ENCODE measurements at regions not wholly inside any gene's neighbourhood (a gene's known extent, or its start where the extent isn't known, plus 50 kb on each side); places are given as distances from the start of the nearest gene placed in this dataset.

DNA sequence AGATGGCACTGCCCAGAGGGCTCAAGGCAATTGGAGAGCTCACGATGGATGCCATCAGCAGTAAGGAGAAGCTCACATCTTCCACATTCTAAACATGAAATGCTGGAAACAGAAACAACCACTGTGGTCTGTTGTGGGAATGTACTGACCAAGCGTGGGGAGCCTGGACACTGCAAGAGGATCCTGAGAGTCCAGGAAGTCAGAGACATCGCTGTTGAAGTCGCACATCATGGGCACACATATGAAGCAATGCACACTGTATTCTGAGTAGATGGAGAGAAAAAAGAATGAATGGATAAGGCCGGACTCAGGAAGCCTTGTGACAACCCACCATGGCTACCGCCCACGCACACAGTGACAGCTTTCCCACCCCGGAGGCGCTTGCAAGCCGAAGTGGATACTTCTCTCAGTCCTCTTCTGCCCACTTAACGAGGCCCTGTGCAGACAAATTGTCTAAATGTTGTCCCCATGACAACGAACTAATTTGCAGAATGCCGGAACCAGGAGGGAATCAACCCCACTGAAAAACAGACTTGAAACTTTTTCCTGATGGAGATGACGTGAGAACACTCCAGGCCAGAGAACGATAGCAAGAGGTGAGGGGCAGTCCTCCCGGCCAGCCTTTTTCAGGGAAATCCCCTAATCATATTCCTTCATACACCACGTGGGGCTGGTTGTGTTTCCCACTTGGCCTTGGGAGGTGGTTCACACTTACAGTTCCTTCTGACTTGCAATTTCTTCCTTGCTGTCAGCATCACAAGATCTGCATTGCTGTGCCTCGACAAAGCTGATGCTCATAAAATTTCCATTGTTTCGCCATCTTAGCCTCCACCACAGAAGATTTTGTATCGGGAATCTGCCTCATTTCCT is 109.6 kb upstream of the SERP2 start:
- TF ChIP-seq, protein P1, sequence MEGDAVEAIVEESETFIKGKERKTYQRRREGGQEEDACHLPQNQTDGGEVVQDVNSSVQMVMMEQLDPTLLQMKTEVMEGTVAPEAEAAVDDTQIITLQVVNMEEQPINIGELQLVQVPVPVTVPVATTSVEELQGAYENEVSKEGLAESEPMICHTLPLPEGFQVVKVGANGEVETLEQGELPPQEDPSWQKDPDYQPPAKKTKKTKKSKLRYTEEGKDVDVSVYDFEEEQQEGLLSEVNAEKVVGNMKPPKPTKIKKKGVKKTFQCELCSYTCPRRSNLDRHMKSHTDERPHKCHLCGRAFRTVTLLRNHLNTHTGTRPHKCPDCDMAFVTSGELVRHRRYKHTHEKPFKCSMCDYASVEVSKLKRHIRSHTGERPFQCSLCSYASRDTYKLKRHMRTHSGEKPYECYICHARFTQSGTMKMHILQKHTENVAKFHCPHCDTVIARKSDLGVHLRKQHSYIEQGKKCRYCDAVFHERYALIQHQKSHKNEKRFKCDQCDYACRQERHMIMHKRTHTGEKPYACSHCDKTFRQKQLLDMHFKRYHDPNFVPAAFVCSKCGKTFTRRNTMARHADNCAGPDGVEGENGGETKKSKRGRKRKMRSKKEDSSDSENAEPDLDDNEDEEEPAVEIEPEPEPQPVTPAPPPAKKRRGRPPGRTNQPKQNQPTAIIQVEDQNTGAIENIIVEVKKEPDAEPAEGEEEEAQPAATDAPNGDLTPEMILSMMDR (IDR thresholded peaks at IDR 0.05): no peak
- no peak for TF ChIP-seq EP300 (IDR thresholded peaks at IDR 0.05)

All from sigmoid colon (tissue), 4 donors.